Liver (tissue), 8 donors: ENCODE measurements at regions not wholly inside any gene's neighbourhood (a gene's known extent, or its start where the extent isn't known, plus 50 kb on each side); places are given as distances from the start of the nearest gene placed in this dataset.

ENCODE experiments used
- DNase-seq: peaks from one replicate; pipeline ENCODE4 v3.0.0-alpha.2; 2017; ENCODE audit warnings: low spot score
- H3K27ac ChIP-seq, 2 donors: one replicate each; pipeline ENCODE4 v1.7.0; 2013; ENCODE audit warnings: inconsistent platforms in 2 of 2, low read length in 2 of 2, control low read depth in 1 of 2, low read depth in 1 of 2, mild to moderate bottlenecking in 1 of 2
- H3K27me3 ChIP-seq, 4 donors: one replicate each; pipeline versions ENCODE4 v1.6.1 to v1.7.0; 2013; ENCODE audit warnings: low read length in 3 of 4, inconsistent platforms in 1 of 4, mild to moderate bottlenecking in 1 of 4, moderate library complexity in 1 of 4; ENCODE audit not compliant: control insufficient read depth in 4 of 4, insufficient read depth in 4 of 4
- H3K36me3 ChIP-seq, 4 donors: one replicate each; pipeline versions ENCODE4 v1.6.1 to v1.7.0; 2013; ENCODE audit warnings: low read length in 3 of 4, mild to moderate bottlenecking in 3 of 4, low read depth in 1 of 4, moderate library complexity in 1 of 4; ENCODE audit not compliant: control insufficient read depth in 4 of 4, insufficient read depth in 3 of 4
- H3K4me1 ChIP-seq, 4 donors: one replicate each; pipeline versions ENCODE4 v1.6.1 to v1.7.0; 2013; ENCODE audit warnings: low read length in 3 of 4, mild to moderate bottlenecking in 3 of 4, moderate library complexity in 1 of 4; ENCODE audit not compliant: control insufficient read depth in 4 of 4, insufficient read depth in 4 of 4
- H3K4me3 ChIP-seq, 3 donors: one replicate each; pipeline versions ENCODE4 v1.6.1 to v1.7.0; 2013; ENCODE audit warnings: low read length in 3 of 3, control low read depth in 1 of 3, low read depth in 1 of 3, mild to moderate bottlenecking in 1 of 3
- H3K9ac ChIP-seq, 2 donors: one replicate each; pipeline ENCODE4 v1.7.0; 2013; ENCODE audit warnings: low read length in 2 of 2, mild to moderate bottlenecking in 2 of 2, moderate library complexity in 2 of 2, control low read depth in 1 of 2, low read depth in 1 of 2
- H3K9me3 ChIP-seq, 4 donors: one replicate each; pipeline versions ENCODE4 v1.6.1 to v1.7.0; 2013; ENCODE audit warnings: low read length in 3 of 4; ENCODE audit not compliant: control insufficient read depth in 4 of 4
- EGR1 ChIP-seq, 2 donors: IDR thresholded peaks; 2 replicates each; pipeline ENCODE4 v1.6.1; 2016 to 2018; ENCODE audit warnings: antibody characterized with exemption in 2 of 2, low read depth in 2 of 2
- FOXA1 ChIP-seq: IDR thresholded peaks from 2 replicates; pipeline ENCODE4 v1.6.1; 2016; ENCODE audit warnings: antibody characterized with exemption
- FOXA2 ChIP-seq: IDR thresholded peaks from 2 replicates; pipeline ENCODE4 v1.6.1; 2016; ENCODE audit warnings: antibody characterized with exemption
- GABPA ChIP-seq, 2 donors: IDR thresholded peaks in 1 of 2; conservative IDR thresholded peaks in 1 of 2; 2 replicates each; pipeline ENCODE4 v1.6.1; 2016; ENCODE audit warnings: antibody characterized with exemption in 2 of 2, mild to moderate bottlenecking in 1 of 2, moderate library complexity in 1 of 2
- HNF4A ChIP-seq, 2 donors: conservative IDR thresholded peaks; 2 replicates each; pipeline ENCODE4 v1.6.1; 2016; ENCODE audit warnings: antibody characterized with exemption in 2 of 2, mild to moderate bottlenecking in 2 of 2
- HNF4G ChIP-seq: IDR thresholded peaks from 2 replicates; pipeline ENCODE4 v1.6.1; 2016; ENCODE audit warnings: antibody characterized with exemption
- JUND ChIP-seq, 2 donors: IDR thresholded peaks; 2 replicates each; pipeline ENCODE4 v1.6.1; 2016; ENCODE audit warnings: antibody characterized with exemption in 2 of 2
- NR2F2 ChIP-seq: IDR thresholded peaks from 2 replicates; pipeline ENCODE4 v1.6.1; 2016; ENCODE audit warnings: antibody characterized with exemption
- RAD21 ChIP-seq, 2 donors: IDR thresholded peaks; 2 replicates each; pipeline ENCODE4 v1.6.1; 2016; ENCODE audit warnings: antibody characterized with exemption in 2 of 2, mild to moderate bottlenecking in 2 of 2
- RXRA ChIP-seq, 2 donors: IDR thresholded peaks; 2 replicates each; pipeline ENCODE4 v1.6.1; 2017 to 2018; ENCODE audit warnings: antibody characterized with exemption in 2 of 2, mild to moderate bottlenecking in 1 of 2
- SP1 ChIP-seq: IDR thresholded peaks from 2 replicates; pipeline ENCODE4 v1.6.1; 2018; ENCODE audit warnings: antibody characterized with exemption, mild to moderate bottlenecking
- TAF1 ChIP-seq: conservative IDR thresholded peaks from 2 replicates; pipeline ENCODE4 v1.6.1; 2016; ENCODE audit warnings: antibody characterized with exemption, mild to moderate bottlenecking
- YY1 ChIP-seq: IDR thresholded peaks from 2 replicates; pipeline ENCODE4 v1.6.1; 2016; ENCODE audit warnings: antibody characterized with exemption, mild to moderate bottlenecking
- WGBS: extraction: QIAGEN DNeasy Blood & Tissue Kit; methylation state at CpG from one replicate; pipeline ENCODE4 v1.1.7; 2013; 5-methylcytosine and 5-hydroxymethylcytosine counted together
- TF ChIP-seq, protein P1 (sequence below): IDR thresholded peaks from 2 replicates; pipeline ENCODE4 v1.6.1; 2016; ENCODE audit warnings: antibody characterized with exemption, mild to moderate bottlenecking
- TF ChIP-seq, protein P2 (sequence below): IDR thresholded peaks from 2 replicates; pipeline ENCODE4 v1.6.1; 2016; ENCODE audit warnings: antibody characterized with exemption
- TF ChIP-seq, protein P3 (sequence below): IDR thresholded peaks from 2 replicates; pipeline ENCODE4 v1.6.1; 2016; ENCODE audit warnings: antibody characterized with exemption
- TF ChIP-seq, protein P4 (sequence below): fragments of 150-350 bp; IDR thresholded peaks from 2 replicates; pipeline ENCODE4 v1.5.1; 2017; ENCODE audit warnings: improper control_type of control experiment, low read depth, low read length; ENCODE audit not compliant: missing input control
- TF ChIP-seq, protein P5 (sequence below): IDR thresholded peaks from 2 replicates; pipeline ENCODE4 v1.6.1; 2016; ENCODE audit warnings: antibody characterized with exemption
- donor health status: healthy.
- donor health status: healthy.
- donor health status: healthy.
- donor health status: healthy.
- donor health status: healthy.

DNA sequence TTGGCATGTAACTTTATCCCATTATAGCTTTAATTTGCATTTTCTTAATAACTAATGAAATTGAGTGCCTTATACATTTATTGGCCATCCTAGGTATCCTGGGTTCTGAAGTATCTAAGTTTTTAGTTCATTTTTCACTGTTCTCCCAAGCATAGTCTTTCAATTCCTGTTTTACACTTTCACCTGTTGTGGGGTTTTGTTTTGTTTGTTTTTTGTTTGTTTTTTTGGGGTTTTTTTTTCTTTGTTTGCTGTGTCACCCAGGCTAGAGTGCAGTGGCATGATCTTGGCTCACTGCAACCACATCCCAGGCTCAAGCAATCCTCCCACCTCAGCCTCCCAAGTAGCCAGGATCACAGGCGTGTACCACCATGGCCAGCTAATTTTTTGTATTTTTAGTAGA lies 83.1 kb upstream of the GADL1 start:
- H3K4me1 ChIP-seq = no peaks in the 10 kb centered on the region
- H3K9me3 ChIP-seq = no peaks in the 10 kb centered on the region
- TF ChIP-seq, protein P1, sequence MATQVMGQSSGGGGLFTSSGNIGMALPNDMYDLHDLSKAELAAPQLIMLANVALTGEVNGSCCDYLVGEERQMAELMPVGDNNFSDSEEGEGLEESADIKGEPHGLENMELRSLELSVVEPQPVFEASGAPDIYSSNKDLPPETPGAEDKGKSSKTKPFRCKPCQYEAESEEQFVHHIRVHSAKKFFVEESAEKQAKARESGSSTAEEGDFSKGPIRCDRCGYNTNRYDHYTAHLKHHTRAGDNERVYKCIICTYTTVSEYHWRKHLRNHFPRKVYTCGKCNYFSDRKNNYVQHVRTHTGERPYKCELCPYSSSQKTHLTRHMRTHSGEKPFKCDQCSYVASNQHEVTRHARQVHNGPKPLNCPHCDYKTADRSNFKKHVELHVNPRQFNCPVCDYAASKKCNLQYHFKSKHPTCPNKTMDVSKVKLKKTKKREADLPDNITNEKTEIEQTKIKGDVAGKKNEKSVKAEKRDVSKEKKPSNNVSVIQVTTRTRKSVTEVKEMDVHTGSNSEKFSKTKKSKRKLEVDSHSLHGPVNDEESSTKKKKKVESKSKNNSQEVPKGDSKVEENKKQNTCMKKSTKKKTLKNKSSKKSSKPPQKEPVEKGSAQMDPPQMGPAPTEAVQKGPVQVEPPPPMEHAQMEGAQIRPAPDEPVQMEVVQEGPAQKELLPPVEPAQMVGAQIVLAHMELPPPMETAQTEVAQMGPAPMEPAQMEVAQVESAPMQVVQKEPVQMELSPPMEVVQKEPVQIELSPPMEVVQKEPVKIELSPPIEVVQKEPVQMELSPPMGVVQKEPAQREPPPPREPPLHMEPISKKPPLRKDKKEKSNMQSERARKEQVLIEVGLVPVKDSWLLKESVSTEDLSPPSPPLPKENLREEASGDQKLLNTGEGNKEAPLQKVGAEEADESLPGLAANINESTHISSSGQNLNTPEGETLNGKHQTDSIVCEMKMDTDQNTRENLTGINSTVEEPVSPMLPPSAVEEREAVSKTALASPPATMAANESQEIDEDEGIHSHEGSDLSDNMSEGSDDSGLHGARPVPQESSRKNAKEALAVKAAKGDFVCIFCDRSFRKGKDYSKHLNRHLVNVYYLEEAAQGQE = no peak
- no peak for TF ChIP-seq JUND (IDR thresholded peaks at IDR 0.05)
- no peak overlapping the region for H3K4me3 ChIP-seq
- H3K27ac ChIP-seq = no peak overlapping the region
- H3K36me3 ChIP-seq = no peaks in the 10 kb centered on the region
- no peak for DNase-seq
- H3K9ac ChIP-seq = no peak overlapping the region
- 85% methylated on average over 1 of the region's 1 CpG for WGBS
- peaks cover 0 to 2% (median 0%) of the 10 kb centered on the region in 4 donors for H3K27me3 ChIP-seq

DNA sequence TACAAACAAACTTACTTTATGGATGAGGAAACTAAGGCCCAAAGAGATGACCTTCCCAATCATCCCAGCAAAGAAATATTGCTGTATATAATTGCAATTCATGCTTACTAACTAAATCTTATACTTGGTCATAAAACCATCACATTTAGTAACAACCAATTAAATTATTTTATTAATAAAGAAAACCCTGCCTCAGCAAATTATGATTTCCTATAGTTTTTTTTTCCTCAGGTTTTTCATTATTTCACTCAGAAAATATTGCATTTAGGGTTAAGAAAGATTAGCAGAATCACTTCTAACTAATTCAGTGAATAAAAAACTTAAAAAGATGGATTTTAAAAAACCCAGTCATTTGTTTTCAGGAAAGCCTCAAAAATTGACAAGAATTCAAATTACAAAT lies 86.5 kb upstream of the GADL1 start:
- TF ChIP-seq SP1 (no peak), TAF1 (no peak), NR2F2 (no peak), GABPA (IDR thresholded peaks at IDR 0.05 in 1 of 2, conservative IDR thresholded peaks at IDR 0.05 in 1 of 2) (no peak), EGR1 (IDR thresholded peaks at IDR 0.05; ENCODE audit: low read depth in 2 of 2) (no peak), YY1 (no peak), FOXA2 (no peak), HNF4G (no peak), FOXA1 (no peak), JUND (IDR thresholded peaks at IDR 0.05) (no peak), RXRA (IDR thresholded peaks at IDR 0.05) (no peak), HNF4A (conservative IDR thresholded peaks at IDR 0.05) (no peak), RAD21 (IDR thresholded peaks at IDR 0.05) (no peak)
- TF ChIP-seq, protein P1 = no peak
- TF ChIP-seq, protein P2, sequence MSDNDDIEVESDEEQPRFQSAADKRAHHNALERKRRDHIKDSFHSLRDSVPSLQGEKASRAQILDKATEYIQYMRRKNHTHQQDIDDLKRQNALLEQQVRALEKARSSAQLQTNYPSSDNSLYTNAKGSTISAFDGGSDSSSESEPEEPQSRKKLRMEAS = no peak
- TF ChIP-seq, protein P3, sequence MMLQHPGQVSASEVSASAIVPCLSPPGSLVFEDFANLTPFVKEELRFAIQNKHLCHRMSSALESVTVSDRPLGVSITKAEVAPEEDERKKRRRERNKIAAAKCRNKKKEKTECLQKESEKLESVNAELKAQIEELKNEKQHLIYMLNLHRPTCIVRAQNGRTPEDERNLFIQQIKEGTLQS = no peak
- TF ChIP-seq, protein P4, sequence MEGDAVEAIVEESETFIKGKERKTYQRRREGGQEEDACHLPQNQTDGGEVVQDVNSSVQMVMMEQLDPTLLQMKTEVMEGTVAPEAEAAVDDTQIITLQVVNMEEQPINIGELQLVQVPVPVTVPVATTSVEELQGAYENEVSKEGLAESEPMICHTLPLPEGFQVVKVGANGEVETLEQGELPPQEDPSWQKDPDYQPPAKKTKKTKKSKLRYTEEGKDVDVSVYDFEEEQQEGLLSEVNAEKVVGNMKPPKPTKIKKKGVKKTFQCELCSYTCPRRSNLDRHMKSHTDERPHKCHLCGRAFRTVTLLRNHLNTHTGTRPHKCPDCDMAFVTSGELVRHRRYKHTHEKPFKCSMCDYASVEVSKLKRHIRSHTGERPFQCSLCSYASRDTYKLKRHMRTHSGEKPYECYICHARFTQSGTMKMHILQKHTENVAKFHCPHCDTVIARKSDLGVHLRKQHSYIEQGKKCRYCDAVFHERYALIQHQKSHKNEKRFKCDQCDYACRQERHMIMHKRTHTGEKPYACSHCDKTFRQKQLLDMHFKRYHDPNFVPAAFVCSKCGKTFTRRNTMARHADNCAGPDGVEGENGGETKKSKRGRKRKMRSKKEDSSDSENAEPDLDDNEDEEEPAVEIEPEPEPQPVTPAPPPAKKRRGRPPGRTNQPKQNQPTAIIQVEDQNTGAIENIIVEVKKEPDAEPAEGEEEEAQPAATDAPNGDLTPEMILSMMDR = no peak
- TF ChIP-seq, protein P5, sequence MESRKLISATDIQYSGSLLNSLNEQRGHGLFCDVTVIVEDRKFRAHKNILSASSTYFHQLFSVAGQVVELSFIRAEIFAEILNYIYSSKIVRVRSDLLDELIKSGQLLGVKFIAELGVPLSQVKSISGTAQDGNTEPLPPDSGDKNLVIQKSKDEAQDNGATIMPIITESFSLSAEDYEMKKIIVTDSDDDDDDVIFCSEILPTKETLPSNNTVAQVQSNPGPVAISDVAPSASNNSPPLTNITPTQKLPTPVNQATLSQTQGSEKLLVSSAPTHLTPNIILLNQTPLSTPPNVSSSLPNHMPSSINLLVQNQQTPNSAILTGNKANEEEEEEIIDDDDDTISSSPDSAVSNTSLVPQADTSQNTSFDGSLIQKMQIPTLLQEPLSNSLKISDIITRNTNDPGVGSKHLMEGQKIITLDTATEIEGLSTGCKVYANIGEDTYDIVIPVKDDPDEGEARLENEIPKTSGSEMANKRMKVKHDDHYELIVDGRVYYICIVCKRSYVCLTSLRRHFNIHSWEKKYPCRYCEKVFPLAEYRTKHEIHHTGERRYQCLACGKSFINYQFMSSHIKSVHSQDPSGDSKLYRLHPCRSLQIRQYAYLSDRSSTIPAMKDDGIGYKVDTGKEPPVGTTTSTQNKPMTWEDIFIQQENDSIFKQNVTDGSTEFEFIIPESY = no peak
- no peaks in the 10 kb centered on the region for H3K36me3 ChIP-seq

More for the DNA sequence above, 86.5 kb upstream of the GADL1 start:
- DNase-seq = no peak
- Histone ChIP-seq H3K9me3 (no peaks in the 10 kb centered on the region), H3K9ac (no peak overlapping the region), H3K4me3 (no peak overlapping the region), H3K27me3 (peaks cover 0 to 3% (median 0%) of the 10 kb centered on the region in 4 donors), H3K27ac (no peak overlapping the region), H3K4me1 (peaks cover 0 to 7% (median 0%) of the 10 kb centered on the region in 4 donors)
